Neural cell (in vitro differentiated cells): ENCODE measurements at regions not wholly inside any gene's neighbourhood (a gene's known extent, or its start where the extent isn't known, plus 50 kb on each side); places are given as distances from the start of the nearest gene placed in this dataset.

Experiments used
- H2AFZ ChIP-seq: fragments of 200-600, 300-800 bp; sonication (generic), shearing (Covaris generic); 2 replicates; pipeline ENCODE4 v1.6.0; 2014; ENCODE audit warnings: low read depth, mild to moderate bottlenecking, antibody characterized with exemption, low read length, moderate library complexity
- H3F3A ChIP-seq: fragments of 200-600 bp; shearing (Covaris generic); 2 replicates; pipeline ENCODE4 v1.6.1; 2016; ENCODE audit warnings: mild to moderate bottlenecking, moderate library complexity, mixed read lengths, antibody characterized with exemption, low read length; ENCODE audit not compliant: insufficient read depth, poor library complexity, severe bottlenecking
- H3K27ac ChIP-seq: fragments of 200-600, 300-800 bp; sonication (generic), shearing (Covaris generic); 2 replicates; pipeline ENCODE4 v1.5.1; 2014; ENCODE audit warnings: mild to moderate bottlenecking, low read length, moderate library complexity
- H3K27me3 ChIP-seq: fragments of 300-800, 200-600 bp; sonication (generic), shearing (Covaris generic); 2 replicates; pipeline ENCODE4 v1.6.0; 2014; ENCODE audit warnings: mild to moderate bottlenecking, low read depth, low read length, moderate library complexity; ENCODE audit not compliant: insufficient read depth
- H3K36me3 ChIP-seq: fragments of 300-800, 200-600 bp; sonication (generic), shearing (Covaris generic); 2 replicates; pipeline ENCODE4 v1.5.1; 2014; ENCODE audit warnings: mild to moderate bottlenecking, antibody characterized with exemption, low read length, moderate library complexity; ENCODE audit not compliant: insufficient read depth
- H3K4me2 ChIP-seq: fragments of 300-800, 200-600 bp; sonication (generic), shearing (Covaris generic); 2 replicates; pipeline ENCODE4 v1.6.0; 2014; ENCODE audit warnings: mild to moderate bottlenecking, low read length
- H3K4me3 ChIP-seq: fragments of 300-800, 200-600 bp; sonication (generic), shearing (Covaris generic); 2 replicates; pipeline ENCODE4 v1.5.1; 2014; ENCODE audit warnings: mild to moderate bottlenecking, low read length, moderate library complexity
- H3K79me2 ChIP-seq: fragments of 200-600 bp; shearing (Covaris generic); replicated peaks from 2 replicates; pipeline ENCODE4 v1.6.0; 2014; ENCODE audit warnings: mild to moderate bottlenecking, low read length, moderate library complexity; ENCODE audit not compliant: insufficient read depth
- H3K9ac ChIP-seq: fragments of 300-800, 200-600 bp; sonication (generic), shearing (Covaris generic); 2 replicates; pipeline ENCODE4 v1.6.1; 2016; ENCODE audit warnings: mild to moderate bottlenecking, low read length, mixed read lengths
- H3K9me2 ChIP-seq: fragments of 200-600 bp; shearing (Covaris generic); 2 replicates; pipeline ENCODE4 v1.6.1; 2016; ENCODE audit warnings: mild to moderate bottlenecking, low read length, mixed read lengths; ENCODE audit not compliant: insufficient read depth
- H3K9me3 ChIP-seq: fragments of 200-600, 300-800 bp; sonication (generic), shearing (Covaris generic); 2 replicates; pipeline ENCODE4 v1.6.1; 2016; ENCODE audit warnings: mild to moderate bottlenecking, mixed run types, low read length, moderate library complexity, mixed read lengths
- H4K20me1 ChIP-seq: fragments of 200-600 bp; shearing (Covaris generic); 2 replicates; pipeline ENCODE4 v1.6.1; 2016; ENCODE audit warnings: mild to moderate bottlenecking, mixed run types; ENCODE audit not compliant: insufficient read depth
- EP300 ChIP-seq: fragments of 450-650 bp; conservative IDR thresholded peaks from 2 replicates; pipeline ENCODE4 v1.6.1; 2014; ENCODE audit warnings: antibody characterized with exemption, mild to moderate bottlenecking, moderate library complexity; ENCODE audit not compliant: poor library complexity, severe bottlenecking
- EZH2 ChIP-seq: fragments of 200-600, 300-800 bp; shearing (Covaris generic), sonication (generic); IDR thresholded peaks from 2 replicates; pipeline ENCODE4 v1.6.1; 2014; ENCODE audit warnings: antibody characterized with exemption, low read length, borderline replicate concordance, mild to moderate bottlenecking; ENCODE audit not compliant: insufficient read depth, poor library complexity, severe bottlenecking
- MXI1 ChIP-seq: fragments of 450-650 bp; conservative IDR thresholded peaks from 2 replicates; pipeline ENCODE4 v1.6.1; 2014; ENCODE audit warnings: antibody characterized with exemption, mild to moderate bottlenecking; ENCODE audit not compliant: poor library complexity, severe bottlenecking
- POLR2AphosphoS5 ChIP-seq: IDR thresholded peaks from 2 replicates; pipeline ENCODE4 v1.6.1; 2012
- RAD21 ChIP-seq: fragments of 450-650 bp; conservative IDR thresholded peaks from 2 replicates; pipeline ENCODE4 v1.6.1; 2014; ENCODE audit warnings: antibody characterized with exemption, mild to moderate bottlenecking, moderate library complexity
- SMC3 ChIP-seq: fragments of 450-650 bp; conservative IDR thresholded peaks from 2 replicates; pipeline ENCODE4 v1.6.1; 2014; ENCODE audit warnings: antibody characterized with exemption, mild to moderate bottlenecking, moderate library complexity; ENCODE audit not compliant: poor library complexity
- TAF1 ChIP-seq: IDR thresholded peaks from 2 replicates; pipeline ENCODE4 v1.6.1; 2012; ENCODE audit warnings: low read depth
- TF ChIP-seq, protein P1 (sequence below): IDR thresholded peaks from 2 replicates; pipeline ENCODE4 v1.6.1; 2012; ENCODE audit warnings: borderline replicate concordance
- TF ChIP-seq, protein P2 (sequence below): fragments of 450-650 bp; IDR thresholded peaks from 2 replicates; pipeline ENCODE4 v1.5.1; 2014; ENCODE audit warnings: antibody characterized with exemption, mild to moderate bottlenecking, moderate library complexity; ENCODE audit not compliant: poor library complexity, severe bottlenecking

DNA sequence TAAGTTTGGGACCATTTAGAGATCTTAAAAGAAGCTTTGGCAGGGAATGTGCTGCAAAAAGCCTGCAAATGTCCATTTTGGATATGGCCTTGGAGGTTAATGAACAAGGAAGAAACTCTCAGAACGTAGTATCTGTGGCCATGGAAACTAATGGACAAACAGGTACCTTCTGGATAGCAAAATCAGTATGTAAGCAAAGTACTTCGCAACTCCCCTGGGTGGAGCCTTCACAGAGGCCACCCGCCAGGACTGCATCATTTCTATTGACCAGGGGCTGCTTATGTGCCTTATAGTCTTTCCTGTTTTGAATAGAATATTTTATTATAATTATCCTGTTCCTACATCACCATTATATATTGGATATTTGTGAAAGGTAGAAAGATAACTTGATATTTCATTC lies 510.8 kb upstream of the SYNCRIP start:
- no peak overlapping the region for H2AFZ ChIP-seq
- no peak overlapping the region for H3K4me3 ChIP-seq
- no peak overlapping the region for H3K27ac ChIP-seq
- H3K9me3 ChIP-seq: no peaks in the 10 kb centered on the region
- no peak overlapping the region for H3K9ac ChIP-seq
- no peaks in the 10 kb centered on the region for H3K36me3 ChIP-seq
- no peak overlapping the region for H3K4me2 ChIP-seq
- TF ChIP-seq RAD21 (no peak), EZH2 (no peak), TAF1 (no peak), MXI1 (no peak), EP300 (no peak), SMC3 (no peak), POLR2AphosphoS5 (no peak)
- TF ChIP-seq, protein P1, sequence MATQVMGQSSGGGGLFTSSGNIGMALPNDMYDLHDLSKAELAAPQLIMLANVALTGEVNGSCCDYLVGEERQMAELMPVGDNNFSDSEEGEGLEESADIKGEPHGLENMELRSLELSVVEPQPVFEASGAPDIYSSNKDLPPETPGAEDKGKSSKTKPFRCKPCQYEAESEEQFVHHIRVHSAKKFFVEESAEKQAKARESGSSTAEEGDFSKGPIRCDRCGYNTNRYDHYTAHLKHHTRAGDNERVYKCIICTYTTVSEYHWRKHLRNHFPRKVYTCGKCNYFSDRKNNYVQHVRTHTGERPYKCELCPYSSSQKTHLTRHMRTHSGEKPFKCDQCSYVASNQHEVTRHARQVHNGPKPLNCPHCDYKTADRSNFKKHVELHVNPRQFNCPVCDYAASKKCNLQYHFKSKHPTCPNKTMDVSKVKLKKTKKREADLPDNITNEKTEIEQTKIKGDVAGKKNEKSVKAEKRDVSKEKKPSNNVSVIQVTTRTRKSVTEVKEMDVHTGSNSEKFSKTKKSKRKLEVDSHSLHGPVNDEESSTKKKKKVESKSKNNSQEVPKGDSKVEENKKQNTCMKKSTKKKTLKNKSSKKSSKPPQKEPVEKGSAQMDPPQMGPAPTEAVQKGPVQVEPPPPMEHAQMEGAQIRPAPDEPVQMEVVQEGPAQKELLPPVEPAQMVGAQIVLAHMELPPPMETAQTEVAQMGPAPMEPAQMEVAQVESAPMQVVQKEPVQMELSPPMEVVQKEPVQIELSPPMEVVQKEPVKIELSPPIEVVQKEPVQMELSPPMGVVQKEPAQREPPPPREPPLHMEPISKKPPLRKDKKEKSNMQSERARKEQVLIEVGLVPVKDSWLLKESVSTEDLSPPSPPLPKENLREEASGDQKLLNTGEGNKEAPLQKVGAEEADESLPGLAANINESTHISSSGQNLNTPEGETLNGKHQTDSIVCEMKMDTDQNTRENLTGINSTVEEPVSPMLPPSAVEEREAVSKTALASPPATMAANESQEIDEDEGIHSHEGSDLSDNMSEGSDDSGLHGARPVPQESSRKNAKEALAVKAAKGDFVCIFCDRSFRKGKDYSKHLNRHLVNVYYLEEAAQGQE: no peak
- TF ChIP-seq, protein P2, sequence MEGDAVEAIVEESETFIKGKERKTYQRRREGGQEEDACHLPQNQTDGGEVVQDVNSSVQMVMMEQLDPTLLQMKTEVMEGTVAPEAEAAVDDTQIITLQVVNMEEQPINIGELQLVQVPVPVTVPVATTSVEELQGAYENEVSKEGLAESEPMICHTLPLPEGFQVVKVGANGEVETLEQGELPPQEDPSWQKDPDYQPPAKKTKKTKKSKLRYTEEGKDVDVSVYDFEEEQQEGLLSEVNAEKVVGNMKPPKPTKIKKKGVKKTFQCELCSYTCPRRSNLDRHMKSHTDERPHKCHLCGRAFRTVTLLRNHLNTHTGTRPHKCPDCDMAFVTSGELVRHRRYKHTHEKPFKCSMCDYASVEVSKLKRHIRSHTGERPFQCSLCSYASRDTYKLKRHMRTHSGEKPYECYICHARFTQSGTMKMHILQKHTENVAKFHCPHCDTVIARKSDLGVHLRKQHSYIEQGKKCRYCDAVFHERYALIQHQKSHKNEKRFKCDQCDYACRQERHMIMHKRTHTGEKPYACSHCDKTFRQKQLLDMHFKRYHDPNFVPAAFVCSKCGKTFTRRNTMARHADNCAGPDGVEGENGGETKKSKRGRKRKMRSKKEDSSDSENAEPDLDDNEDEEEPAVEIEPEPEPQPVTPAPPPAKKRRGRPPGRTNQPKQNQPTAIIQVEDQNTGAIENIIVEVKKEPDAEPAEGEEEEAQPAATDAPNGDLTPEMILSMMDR: no peak
- no peaks in the 10 kb centered on the region for H4K20me1 ChIP-seq
- no peaks in the 10 kb centered on the region for H3K27me3 ChIP-seq
- H3K9me2 ChIP-seq: no peaks in the 10 kb centered on the region
- H3F3A ChIP-seq: no peaks in the 10 kb centered on the region
- no peaks in the 10 kb centered on the region for H3K79me2 ChIP-seq

DNA sequence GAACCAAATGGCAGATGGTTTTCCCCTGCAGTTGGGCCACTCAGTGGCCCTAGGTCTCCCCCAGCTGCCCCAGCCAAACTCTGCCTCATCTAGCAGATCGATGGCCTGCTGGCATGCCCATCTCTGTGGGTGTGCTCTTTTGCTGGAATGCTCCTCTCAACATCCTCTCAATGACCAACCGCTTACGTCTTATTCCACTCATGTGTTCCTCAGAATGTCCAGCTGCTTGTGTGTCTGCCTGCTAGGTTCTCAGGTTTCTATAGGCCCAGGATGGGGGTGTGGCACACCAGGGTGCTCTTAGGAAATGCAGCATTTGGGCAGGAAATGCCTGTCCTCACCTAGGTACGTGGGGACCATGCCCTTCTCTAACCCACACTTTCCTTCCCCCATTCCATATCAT lies 509.9 kb upstream of the SYNCRIP start:
- Histone ChIP-seq H3K27ac (no peak overlapping the region), H3K9me2 (no peaks in the 10 kb centered on the region), H2AFZ (no peak overlapping the region), H3F3A (no peaks in the 10 kb centered on the region), H3K27me3 (no peaks in the 10 kb centered on the region), H4K20me1 (no peaks in the 10 kb centered on the region), H3K9ac (no peak overlapping the region), H3K9me3 (no peaks in the 10 kb centered on the region), H3K36me3 (no peaks in the 10 kb centered on the region), H3K79me2 (no peaks in the 10 kb centered on the region), H3K4me2 (no peak overlapping the region), H3K4me3 (no peak overlapping the region)
- no peak for TF ChIP-seq SMC3
- no peak for TF ChIP-seq POLR2AphosphoS5
- TF ChIP-seq MXI1: no peak
- no peak for TF ChIP-seq RAD21
- TF ChIP-seq, protein P2: no peak
- TF ChIP-seq EZH2: no peak
- TF ChIP-seq, protein P1: no peak
- no peak for TF ChIP-seq EP300
- no peak for TF ChIP-seq TAF1
